GM21717 (cell line): ENCODE measurements at regions not wholly inside any gene's neighbourhood (a gene's known extent, or its start where the extent isn't known, plus 50 kb on each side); places are given as distances from the start of the nearest gene placed in this dataset.
"Not testable (repeated sequence)": the region's sequence is repeated elsewhere in the genome, so short reads cannot be mapped to it uniquely, and the experiment has no call there.

ENCODE experiments used
- ATAC-seq: cut with Tn5 transposase; IDR thresholded peaks from one replicate; pipeline ENCODE4 v1.9.1; 2021; ENCODE audit warnings: mild to moderate bottlenecking, moderate library complexity; ENCODE audit not compliant: unreplicated experiment

GRCh38 chr4:147139455-147140198 lies 194.0 kb upstream of the TTC29 start:
- no peak for ATAC-seq

GRCh38 chr4:147151763-147152162 lies 206.1 kb upstream of the TTC29 start:
- ATAC-seq, result no peak

- ATAC-seq, result no peak
Observed at GRCh38 chr4:147157860-147158701, 212.4 kb upstream of the TTC29 start.

GRCh38 chr4:147160908-147161513 lies 215.3 kb upstream of the TTC29 start:
- peak; percentile 94 for ATAC-seq

- no peak for ATAC-seq
Observed at GRCh38 chr4:147163311-147163710, 217.6 kb upstream of the TTC29 start.

- not testable (repeated sequence) for ATAC-seq
Observed at GRCh38 chr4:147168200-147168599, 222.5 kb upstream of the TTC29 start.

GRCh38 chr4:147173322-147173721 lies 227.7 kb upstream of the TTC29 start:
- no peak for ATAC-seq

GRCh38 chr4:147173797-147174432 lies 228.3 kb upstream of the TTC29 start:
- no peak for ATAC-seq

GRCh38 chr4:147174591-147174990 lies 228.9 kb upstream of the TTC29 start:
- ATAC-seq, result no peak

- no peak for ATAC-seq
Observed at GRCh38 chr4:147175460-147176025, 229.9 kb upstream of the TTC29 start.

- ATAC-seq, result no peak
Observed at GRCh38 chr4:147182041-147182440, 236.4 kb upstream of the TTC29 start.

- ATAC-seq, result no peak
Observed at GRCh38 chr4:147192679-147193078, 247.0 kb upstream of the TTC29 start.

GRCh38 chr4:147194114-147194513 lies 248.4 kb upstream of the TTC29 start:
- ATAC-seq, result no peak

- no peak for ATAC-seq
Observed at GRCh38 chr4:147194604-147195003, 248.9 kb upstream of the TTC29 start.

GRCh38 chr4:147195386-147195785 lies 249.7 kb upstream of the TTC29 start:
- no peak for ATAC-seq

- ATAC-seq, result no peak
Observed at GRCh38 chr4:147198411-147199051, 252.9 kb upstream of the TTC29 start.

- ATAC-seq, result no peak
Observed at GRCh38 chr4:147201016-147201415, 255.4 kb upstream of the TTC29 start.

GRCh38 chr4:147206807-147207206 lies 261.1 kb upstream of the TTC29 start:
- no peak for ATAC-seq

GRCh38 chr4:147207911-147208310 lies 262.2 kb upstream of the TTC29 start:
- no peak for ATAC-seq

GRCh38 chr4:147217655-147218054 lies 263.2 kb upstream of the EDNRA start:
- no peak for ATAC-seq
